ENCODE measurements at regions not wholly inside any gene's neighbourhood (a gene's known extent, or its start where the extent isn't known, plus 50 kb on each side); places are given as distances from the start of the nearest gene placed in this dataset.

- in situ Hi-C loops (cut with MboI) = no loop called here
- Histone ChIP-seq H3K4me2 (ENCODE audit: unreplicated experiment) (no peak overlapping the region), H3K4me3 (no peak overlapping the region), H4K20me1 (ENCODE audit: insufficient read depth) (peaks cover 17% of the 10 kb centered on the region; the same call in 1 of the 2 replicates), H2AFZ (no peak overlapping the region), H3K4me1 (ENCODE audit: insufficient read depth) (no peaks in the 10 kb centered on the region), H3K36me3 (ENCODE audit: low read depth) (no peaks in the 10 kb centered on the region; the same call in 1 of the 2 replicates), H3F3A (ENCODE audit: insufficient read depth) (peaks cover 14% of the 10 kb centered on the region), H3K27ac (no peak overlapping the region), H3K27me3 (replicated peaks; ENCODE audit: insufficient read depth) (no peaks in the 10 kb centered on the region), H3K9me3 (ENCODE audit: low read depth) (no peaks in the 10 kb centered on the region), H3K9me2 (ENCODE audit: insufficient read depth) (no peaks in the 10 kb centered on the region), H3K79me2 (ENCODE audit: insufficient read depth) (peaks cover 100% of the 10 kb centered on the region), H3K9ac (no peak overlapping the region)
- 91 to 96% methylated on average over 5 of the region's 5 CpGs for WGBS, 2 experiments (ENCODE audit: low coverage in 1 of 2, low lambda C conversion rate in 2 of 2, missing lambda C conversion rate in 2 of 2)
- DNase-seq = no peak
- TF ChIP-seq EZH2 (IDR thresholded peaks at IDR 0.05; ENCODE audit: insufficient read depth, poor library complexity, severe bottlenecking) (no peak), EZH2phosphoT487 (IDR thresholded peaks at IDR 0.05; ENCODE audit: insufficient read depth, low read depth) (no peak)
Observed at GRCh38 chr1:201666102-201666501, 127.2 kb downstream of the NAV1 start.

- Histone ChIP-seq H3K9me3 (ENCODE audit: low read depth) (no peaks in the 10 kb centered on the region), H3F3A (ENCODE audit: insufficient read depth) (peaks cover 14% of the 10 kb centered on the region), H4K20me1 (ENCODE audit: insufficient read depth) (peaks cover 14% of the 10 kb centered on the region; the same call in 1 of the 2 replicates), H3K4me3 (no peak overlapping the region), H3K9ac (no peak overlapping the region), H3K36me3 (ENCODE audit: low read depth) (no peaks in the 10 kb centered on the region; the same call in 1 of the 2 replicates), H3K4me2 (ENCODE audit: unreplicated experiment) (no peak overlapping the region), H3K79me2 (ENCODE audit: insufficient read depth) (peaks cover 100% of the 10 kb centered on the region), H3K27me3 (replicated peaks; ENCODE audit: insufficient read depth) (no peaks in the 10 kb centered on the region), H3K4me1 (ENCODE audit: insufficient read depth) (no peaks in the 10 kb centered on the region), H2AFZ (no peak overlapping the region), H3K27ac (no peak overlapping the region), H3K9me2 (ENCODE audit: insufficient read depth) (no peaks in the 10 kb centered on the region)
- WGBS, 2 experiments (ENCODE audit: low coverage in 1 of 2, low lambda C conversion rate in 2 of 2, missing lambda C conversion rate in 2 of 2) = 85 to 88% methylated on average over 5 of the region's 5 CpGs
- in situ Hi-C loops (cut with MboI) = no loop called here
- TF ChIP-seq EZH2 (IDR thresholded peaks at IDR 0.05; ENCODE audit: insufficient read depth, poor library complexity, severe bottlenecking) (no peak), EZH2phosphoT487 (IDR thresholded peaks at IDR 0.05; ENCODE audit: insufficient read depth, low read depth) (no peak)
- DNase-seq = no peak
Observed at GRCh38 chr1:201666645-201667044, 127.7 kb downstream of the NAV1 start.

GRCh38 chr1:201667479-201667878, 128.6 kb downstream of the NAV1 start:
- in situ Hi-C loops (cut with MboI) = no loop called here
- no peaks in the 10 kb centered on the region; the same call in 1 of the 2 replicates for H3K36me3 ChIP-seq (ENCODE audit: low read depth)
- H3K4me2 ChIP-seq (ENCODE audit: unreplicated experiment) = no peak overlapping the region
- H3K9me2 ChIP-seq (ENCODE audit: insufficient read depth) = no peaks in the 10 kb centered on the region
- H3K27me3 ChIP-seq (replicated peaks; ENCODE audit: insufficient read depth) = no peaks in the 10 kb centered on the region
- no peak overlapping the region for H2AFZ ChIP-seq
- WGBS, 2 experiments (ENCODE audit: low coverage in 1 of 2, low lambda C conversion rate in 2 of 2, missing lambda C conversion rate in 2 of 2) = 96 to 97% methylated on average over 5 of the region's 5 CpGs
- no peak overlapping the region for H3K4me3 ChIP-seq
- no peak overlapping the region for H3K27ac ChIP-seq
- H3K9me3 ChIP-seq (ENCODE audit: low read depth) = no peaks in the 10 kb centered on the region
- TF ChIP-seq EZH2 (IDR thresholded peaks at IDR 0.05; ENCODE audit: insufficient read depth, poor library complexity, severe bottlenecking) (no peak), EZH2phosphoT487 (IDR thresholded peaks at IDR 0.05; ENCODE audit: insufficient read depth, low read depth) (no peak)
- no peak overlapping the region for H3K9ac ChIP-seq
- peaks cover 100% of the 10 kb centered on the region for H3K79me2 ChIP-seq (ENCODE audit: insufficient read depth)
- peaks cover 17% of the 10 kb centered on the region; the same call in 1 of the 2 replicates for H4K20me1 ChIP-seq (ENCODE audit: insufficient read depth)
- DNase-seq = no peak
- H3F3A ChIP-seq (ENCODE audit: insufficient read depth) = peaks cover 21% of the 10 kb centered on the region
- H3K4me1 ChIP-seq (ENCODE audit: insufficient read depth) = no peaks in the 10 kb centered on the region

DNA sequence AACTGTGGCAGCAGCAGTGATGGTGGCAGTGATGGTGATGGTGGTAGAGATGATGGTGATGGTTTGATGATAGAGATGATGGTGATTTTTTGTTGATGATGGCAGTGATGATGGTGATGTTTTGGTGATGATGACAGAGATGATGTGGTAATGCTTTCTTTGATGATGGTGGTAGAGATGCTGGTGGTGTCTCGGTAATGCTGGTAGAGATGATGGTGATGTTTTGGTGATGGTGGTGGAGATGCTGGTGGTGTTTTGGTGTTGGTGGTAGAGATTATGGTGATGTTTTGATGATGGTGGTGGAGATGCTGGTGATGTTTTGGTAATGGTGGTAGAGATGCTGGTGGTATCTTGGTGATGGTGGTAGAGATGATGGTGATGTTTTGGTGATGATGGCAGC, 131.6 kb downstream of the NAV1 start:
- H3K27ac ChIP-seq = no peak overlapping the region
- peaks cover 100% of the 10 kb centered on the region for H3K79me2 ChIP-seq (ENCODE audit: insufficient read depth)
- peaks cover 31% of the 10 kb centered on the region for H4K20me1 ChIP-seq (ENCODE audit: insufficient read depth)
- no peak for DNase-seq
- no peaks in the 10 kb centered on the region for H3K9me3 ChIP-seq (ENCODE audit: low read depth)
- H3K9ac ChIP-seq = no peak overlapping the region
- H3K4me1 ChIP-seq (ENCODE audit: insufficient read depth) = 0 out of 2 replicates have a peak, but pooled peaks cover 1% of the 10 kb centered on the region
- no peak overlapping the region for H3K4me3 ChIP-seq
- in situ Hi-C loops (cut with MboI) = no loop called here
- no peak overlapping the region for H3K4me2 ChIP-seq (ENCODE audit: unreplicated experiment)
- no peak overlapping the region for H2AFZ ChIP-seq
- no peaks in the 10 kb centered on the region for H3K27me3 ChIP-seq (replicated peaks; ENCODE audit: insufficient read depth)
- peaks cover 24% of the 10 kb centered on the region for H3F3A ChIP-seq (ENCODE audit: insufficient read depth)
- WGBS, 2 experiments (ENCODE audit: low coverage in 1 of 2, low lambda C conversion rate in 2 of 2, missing lambda C conversion rate in 2 of 2) = 100% methylated on average over 1 of the region's 1 CpG
- no peak for TF ChIP-seq EZH2phosphoT487 (IDR thresholded peaks at IDR 0.05; ENCODE audit: insufficient read depth, low read depth)
- no peak for TF ChIP-seq EZH2 (IDR thresholded peaks at IDR 0.05; ENCODE audit: insufficient read depth, poor library complexity, severe bottlenecking)
- H3K36me3 ChIP-seq (ENCODE audit: low read depth) = no peaks in the 10 kb centered on the region
- H3K9me2 ChIP-seq (ENCODE audit: insufficient read depth) = no peaks in the 10 kb centered on the region

- no peak for TF ChIP-seq EZH2 (IDR thresholded peaks at IDR 0.05; ENCODE audit: insufficient read depth, poor library complexity, severe bottlenecking)
- TF ChIP-seq EZH2phosphoT487 (IDR thresholded peaks at IDR 0.05; ENCODE audit: insufficient read depth, low read depth) = no peak
- no peaks in the 10 kb centered on the region for H3K9me3 ChIP-seq (ENCODE audit: low read depth)
- in situ Hi-C loops (cut with MboI) = no loop called here
- H3F3A ChIP-seq (ENCODE audit: insufficient read depth) = peaks cover 17% of the 10 kb centered on the region
- 68 to 69% methylated on average over 8 of the region's 8 CpGs for WGBS, 2 experiments (ENCODE audit: low coverage in 1 of 2, low lambda C conversion rate in 2 of 2, missing lambda C conversion rate in 2 of 2)
- no peaks in the 10 kb centered on the region for H3K27me3 ChIP-seq (replicated peaks; ENCODE audit: insufficient read depth)
- H3K4me3 ChIP-seq = no peak overlapping the region
- H3K9ac ChIP-seq = no peak overlapping the region
- H4K20me1 ChIP-seq (ENCODE audit: insufficient read depth) = peaks cover 26% of the 10 kb centered on the region
- no peaks in the 10 kb centered on the region for H3K36me3 ChIP-seq (ENCODE audit: low read depth)
- no peak for DNase-seq
- no peak overlapping the region for H3K27ac ChIP-seq
- H3K4me2 ChIP-seq (ENCODE audit: unreplicated experiment) = no peak overlapping the region
- peaks cover 15% of the 10 kb centered on the region; the same call in 1 of the 2 replicates for H3K4me1 ChIP-seq (ENCODE audit: insufficient read depth)
- no peaks in the 10 kb centered on the region for H3K9me2 ChIP-seq (ENCODE audit: insufficient read depth)
- H3K79me2 ChIP-seq (ENCODE audit: insufficient read depth) = peaks cover 100% of the 10 kb centered on the region
- H2AFZ ChIP-seq = no peak overlapping the region
Observed at GRCh38 chr1:201672685-201673084, 133.8 kb downstream of the NAV1 start.

Data from GM23248 (cell line).